Activated T-helper 2 cell treated with anti-CD3 and anti-CD28 coated beads, Interferon-gamma antibody, Interleukin-2, Interleukin-4, amounts not matched to agents 10 μg/mL and 5 μg/mL and 100 μg/mL, durations not matched to agents 14 hours and 24 hours and 36 hours (primary cell): ENCODE measurements at regions not wholly inside any gene's neighbourhood (a gene's known extent, or its start where the extent isn't known, plus 50 kb on each side); places are given as distances from the start of the nearest gene placed in this dataset.

Source experiments
- DNase-seq: peaks from one replicate; pipeline ENCODE4 v3.0.0; 2021; ENCODE audit warnings: low spot score
- H3K27ac Mint-ChIP-seq: one replicate; pipeline ENCODE4 v1.8.0; 2021; ENCODE audit warnings: mixed read lengths
- H3K27me3 Mint-ChIP-seq: one replicate; pipeline ENCODE4 v1.8.0; 2021; ENCODE audit warnings: low read depth, mixed read lengths
- H3K36me3 Mint-ChIP-seq: one replicate; pipeline ENCODE4 v1.8.0; 2021; ENCODE audit warnings: low read depth, mixed read lengths
- H3K4me1 Mint-ChIP-seq: one replicate; pipeline ENCODE4 v1.8.0; 2021; ENCODE audit warnings: low read depth, mixed read lengths
- H3K4me3 Mint-ChIP-seq: one replicate; pipeline ENCODE4 v1.8.0; 2021; ENCODE audit warnings: low read depth, mild to moderate bottlenecking, moderate library complexity, mixed read lengths
- H3K9me3 Mint-ChIP-seq: one replicate; pipeline ENCODE4 v1.8.0; 2021; ENCODE audit warnings: mixed read lengths
- intact Hi-C: fragments of 100-400 bp; cut with micrococcal nuclease; formaldehyde crosslinking; loops from one replicate; pipeline ENCODE4 v1.15.1; 2023

DNA sequence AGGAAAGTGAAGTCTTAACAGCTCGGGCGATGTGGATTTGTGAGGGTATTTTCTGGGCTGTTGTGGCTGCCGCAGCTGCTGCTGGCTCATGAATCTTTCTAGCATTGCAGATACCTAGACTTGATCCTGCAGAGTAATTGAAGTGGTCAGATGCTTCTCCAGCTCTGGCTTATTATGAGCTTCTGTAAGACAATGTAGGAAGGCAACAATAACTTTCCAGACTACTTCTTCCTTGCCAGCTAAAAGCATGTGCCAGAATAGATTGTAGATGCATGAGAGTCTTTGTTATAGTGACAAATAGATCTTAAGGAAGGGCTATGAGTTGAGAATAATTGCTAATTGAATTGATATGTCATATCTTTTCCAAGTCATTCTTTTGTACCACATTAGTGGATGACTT is 461.4 kb upstream of the POT1 start:
- Mint-ChIP-seq H3K4me1 (no peaks in the 10 kb centered on the region), H3K27ac (no peak overlapping the region), H3K36me3 (no peaks in the 10 kb centered on the region), H3K27me3 (no peaks in the 10 kb centered on the region), H3K4me3 (no peak overlapping the region), H3K9me3 (peaks cover 10% of the 10 kb centered on the region)
- no peak for DNase-seq
- intact Hi-C loops, result no loop called here

DNA sequence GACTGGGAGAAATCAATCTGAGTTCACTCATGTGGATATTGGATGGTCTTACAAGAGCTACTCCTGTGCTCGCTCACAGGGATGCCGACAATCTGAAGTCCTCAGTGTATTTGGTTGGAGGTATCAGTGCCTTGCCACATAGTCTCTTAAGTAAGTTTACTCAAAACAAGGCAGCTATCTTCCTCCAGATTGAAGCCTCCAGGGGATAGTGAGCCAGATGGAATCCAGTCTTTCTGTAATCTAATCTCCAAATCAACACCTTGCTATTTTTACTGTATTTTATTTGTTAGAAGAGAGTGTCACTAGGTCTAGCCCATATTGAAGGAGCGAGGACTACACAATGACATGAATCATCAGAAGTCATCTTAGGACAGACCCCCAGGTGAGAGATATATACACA is 456.6 kb upstream of the POT1 start:
- H3K4me3 Mint-ChIP-seq, result no peak overlapping the region
- H3K27ac Mint-ChIP-seq, result no peak overlapping the region
- no peaks in the 10 kb centered on the region for H3K4me1 Mint-ChIP-seq
- intact Hi-C loops, result no loop called here
- H3K27me3 Mint-ChIP-seq, result no peaks in the 10 kb centered on the region
- DNase-seq, result no peak
- H3K36me3 Mint-ChIP-seq, result no peaks in the 10 kb centered on the region
- peaks cover 21% of the 10 kb centered on the region for H3K9me3 Mint-ChIP-seq

DNA sequence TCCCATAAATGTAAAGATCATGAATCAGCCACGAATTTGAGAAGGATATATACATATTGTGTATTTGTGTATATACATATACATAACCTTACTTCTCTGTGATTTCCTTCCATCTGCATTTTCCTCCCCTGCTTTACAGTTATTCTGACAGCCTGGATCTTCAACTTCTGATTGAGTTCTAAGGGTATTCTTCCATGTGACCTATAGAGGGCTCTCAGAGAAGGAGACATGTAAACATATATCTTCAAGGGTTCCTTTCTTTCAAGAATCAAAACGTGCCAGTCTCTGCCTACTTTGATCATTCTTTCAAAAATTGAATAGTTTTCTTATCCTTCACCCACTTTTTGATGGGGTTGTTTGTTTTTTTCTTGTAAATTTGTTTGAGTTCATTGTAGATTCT is 453.7 kb upstream of the POT1 start:
- intact Hi-C loops, result no loop called here
- Mint-ChIP-seq H3K4me3 (no peak overlapping the region), H3K4me1 (no peaks in the 10 kb centered on the region), H3K27me3 (no peaks in the 10 kb centered on the region), H3K9me3 (peaks cover 16% of the 10 kb centered on the region), H3K27ac (no peak overlapping the region), H3K36me3 (no peaks in the 10 kb centered on the region)
- no peak for DNase-seq

DNA sequence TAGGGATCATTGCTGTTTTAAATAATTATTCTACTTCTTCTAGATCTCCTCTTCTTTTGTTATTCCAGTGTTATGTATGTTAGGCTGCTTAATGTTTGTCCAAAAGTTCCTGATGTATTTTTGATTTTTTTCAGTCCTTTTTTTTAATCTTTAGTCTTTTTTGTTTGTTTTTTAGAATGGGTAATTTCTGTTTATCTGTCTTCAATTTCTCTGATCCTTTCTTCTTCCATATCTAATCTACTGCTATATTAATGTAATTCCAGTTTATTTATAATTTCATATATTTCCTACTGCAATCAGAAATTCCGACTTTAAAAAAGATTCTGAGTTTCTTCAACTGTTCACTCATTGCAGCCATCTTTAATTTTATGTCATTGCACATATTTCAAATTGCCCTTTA is 452.8 kb upstream of the POT1 start:
- Mint-ChIP-seq H3K27me3 (no peaks in the 10 kb centered on the region), H3K4me1 (no peaks in the 10 kb centered on the region), H3K36me3 (no peaks in the 10 kb centered on the region), H3K27ac (no peak overlapping the region), H3K4me3 (no peak overlapping the region), H3K9me3 (peaks cover 15% of the 10 kb centered on the region)
- DNase-seq, result no peak
- intact Hi-C loops, result no loop called here

DNA sequence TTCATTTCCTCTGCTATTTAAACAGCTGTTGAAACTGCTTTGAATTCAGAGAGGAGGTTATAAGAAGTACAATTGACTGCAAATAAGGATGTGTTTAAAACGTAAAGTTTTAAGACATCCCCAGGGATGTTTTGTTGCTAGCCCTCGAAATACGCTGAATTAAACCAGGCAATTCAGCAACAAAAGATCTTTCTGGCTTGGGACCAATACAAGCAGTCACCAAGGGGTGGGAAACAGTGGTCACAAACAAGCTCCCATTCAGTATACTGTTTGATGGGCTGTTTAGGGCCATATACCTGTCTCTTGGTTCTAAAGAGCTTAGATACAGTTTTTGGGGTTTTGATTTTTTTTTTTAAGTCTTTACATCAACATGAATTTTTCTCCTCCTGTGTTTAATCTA is 446.3 kb upstream of the POT1 start:
- Mint-ChIP-seq H3K4me3 (no peak overlapping the region), H3K36me3 (no peaks in the 10 kb centered on the region), H3K4me1 (no peaks in the 10 kb centered on the region), H3K9me3 (no peaks in the 10 kb centered on the region), H3K27me3 (no peaks in the 10 kb centered on the region), H3K27ac (no peak overlapping the region)
- intact Hi-C loops, result no loop called here
- no peak for DNase-seq

DNA sequence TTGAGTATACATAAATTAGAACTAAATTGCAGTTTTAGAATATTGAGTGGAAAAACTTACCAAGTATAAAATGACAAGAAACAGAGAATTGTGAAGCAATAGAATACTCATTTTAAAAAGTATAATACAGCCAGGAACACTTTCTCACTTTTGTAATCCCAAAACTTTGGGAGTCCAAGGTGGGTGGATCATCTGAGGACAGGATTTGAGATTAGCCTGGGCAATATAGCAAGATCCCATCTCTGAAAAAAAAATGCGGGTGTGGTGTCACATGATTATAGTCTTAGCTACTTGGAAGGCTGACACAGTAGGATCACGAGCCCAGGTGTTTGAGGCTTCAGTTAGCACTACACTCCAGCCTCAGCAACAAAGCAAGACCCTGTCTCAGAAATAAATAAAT is 440.9 kb upstream of the POT1 start:
- no peak overlapping the region for H3K4me3 Mint-ChIP-seq
- H3K4me1 Mint-ChIP-seq, result no peaks in the 10 kb centered on the region
- intact Hi-C loops, result no loop called here

DNA sequence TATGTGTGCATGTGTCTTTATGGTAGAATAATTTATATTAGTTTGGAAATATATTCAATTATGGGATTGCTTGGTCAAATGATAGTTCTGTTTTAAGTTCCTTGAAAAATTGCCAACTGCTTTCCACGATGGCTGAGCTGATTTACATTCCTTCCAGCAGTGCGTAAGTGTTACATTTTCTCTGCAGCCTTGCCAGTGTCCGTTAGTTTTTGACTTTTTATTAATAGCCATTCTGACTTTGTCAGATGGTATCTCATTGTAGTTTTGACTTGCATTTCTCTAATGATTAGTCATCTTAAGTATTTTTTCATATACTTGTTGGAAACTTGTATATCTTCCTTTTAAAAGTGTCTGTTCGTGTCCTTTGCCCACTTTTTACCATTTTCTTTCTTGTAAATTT is 434.2 kb upstream of the POT1 start:
- Mint-ChIP-seq H3K9me3 (no peaks in the 10 kb centered on the region), H3K27me3 (no peaks in the 10 kb centered on the region), H3K27ac (no peak overlapping the region), H3K4me3 (no peak overlapping the region), H3K4me1 (no peaks in the 10 kb centered on the region), H3K36me3 (no peaks in the 10 kb centered on the region)
- intact Hi-C loops, result no loop called here
- no peak for DNase-seq

More for the DNA sequence above, 440.9 kb upstream of the POT1 start:
- H3K36me3 Mint-ChIP-seq, result no peaks in the 10 kb centered on the region
- H3K9me3 Mint-ChIP-seq, result no peaks in the 10 kb centered on the region
- no peaks in the 10 kb centered on the region for H3K27me3 Mint-ChIP-seq
- DNase-seq, result no peak
- H3K27ac Mint-ChIP-seq, result no peak overlapping the region

DNA sequence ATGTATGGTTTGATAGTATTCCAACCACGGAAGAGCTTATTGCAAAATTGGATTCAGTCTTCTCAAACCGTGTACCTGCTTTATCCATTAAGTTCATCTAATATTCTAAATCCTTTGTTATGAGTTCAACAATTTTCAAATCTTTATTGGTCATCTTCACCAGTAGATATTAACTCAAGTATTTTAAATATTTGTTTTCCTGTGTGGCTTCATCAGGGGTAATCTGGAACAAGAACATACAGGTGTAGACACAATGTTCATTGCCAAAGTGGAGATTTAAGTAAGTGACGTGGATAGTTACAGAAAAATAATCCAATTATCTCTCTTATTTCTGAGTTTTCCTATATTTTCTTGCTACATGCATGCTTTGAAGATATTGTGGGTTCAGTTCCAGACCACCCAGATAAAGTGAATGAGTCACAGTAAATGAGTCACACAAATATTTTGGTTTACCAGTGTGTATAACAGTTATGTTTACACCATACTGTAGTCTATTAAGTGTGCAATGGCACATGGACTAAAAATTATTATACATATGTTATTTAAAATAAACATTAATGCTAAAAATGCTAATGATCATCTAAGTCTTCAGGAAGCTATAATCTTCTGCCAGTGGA is 429.0 kb upstream of the POT1 start:
- no peak overlapping the region for H3K27ac Mint-ChIP-seq
- H3K27me3 Mint-ChIP-seq, result no peaks in the 10 kb centered on the region
- H3K9me3 Mint-ChIP-seq, result no peaks in the 10 kb centered on the region
- DNase-seq, result no peak
- no peak overlapping the region for H3K4me3 Mint-ChIP-seq
- H3K4me1 Mint-ChIP-seq, result no peaks in the 10 kb centered on the region
- intact Hi-C loops, result no loop called here
- no peaks in the 10 kb centered on the region for H3K36me3 Mint-ChIP-seq

DNA sequence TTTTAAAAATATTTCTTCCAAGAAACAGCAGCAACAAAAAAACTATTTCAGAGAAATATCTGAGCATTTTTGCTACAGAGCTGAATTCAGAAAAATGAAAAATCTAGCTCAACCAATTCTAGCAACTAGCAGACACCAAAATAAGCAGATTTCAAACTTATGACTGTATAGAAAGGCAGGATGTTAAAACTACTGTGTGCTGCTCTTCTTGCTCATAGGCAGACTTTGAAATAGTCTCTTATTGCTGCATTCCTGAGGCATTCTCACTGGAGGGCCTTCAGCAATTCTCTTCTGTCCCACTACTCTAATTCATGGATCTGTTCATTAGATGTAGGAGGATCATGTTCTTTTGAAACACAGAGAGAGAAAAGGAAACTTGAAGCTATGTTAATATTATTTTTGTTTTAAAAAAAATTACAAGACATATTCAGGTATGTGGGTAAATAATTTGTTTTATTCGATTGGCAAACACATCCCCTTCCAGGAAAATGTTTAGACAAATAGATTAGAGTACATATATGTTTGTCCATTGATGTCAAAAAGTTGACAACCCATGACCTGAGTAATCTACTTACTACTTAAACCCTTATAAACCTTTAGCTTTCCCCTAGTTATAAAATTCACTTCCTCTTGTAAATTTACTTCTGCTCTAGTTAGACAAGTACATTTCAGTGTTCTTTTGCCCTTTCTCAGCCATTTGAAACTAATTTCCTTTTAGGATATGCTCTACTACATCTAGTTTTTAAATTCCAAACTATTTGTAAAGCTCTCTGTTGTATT is 428.2 kb upstream of the POT1 start:
- Mint-ChIP-seq H3K36me3 (no peaks in the 10 kb centered on the region), H3K27me3 (no peaks in the 10 kb centered on the region), H3K27ac (no peak overlapping the region), H3K9me3 (no peaks in the 10 kb centered on the region), H3K4me3 (no peak overlapping the region), H3K4me1 (no peaks in the 10 kb centered on the region)
- DNase-seq, result no peak
- intact Hi-C loops, result no loop called here

DNA sequence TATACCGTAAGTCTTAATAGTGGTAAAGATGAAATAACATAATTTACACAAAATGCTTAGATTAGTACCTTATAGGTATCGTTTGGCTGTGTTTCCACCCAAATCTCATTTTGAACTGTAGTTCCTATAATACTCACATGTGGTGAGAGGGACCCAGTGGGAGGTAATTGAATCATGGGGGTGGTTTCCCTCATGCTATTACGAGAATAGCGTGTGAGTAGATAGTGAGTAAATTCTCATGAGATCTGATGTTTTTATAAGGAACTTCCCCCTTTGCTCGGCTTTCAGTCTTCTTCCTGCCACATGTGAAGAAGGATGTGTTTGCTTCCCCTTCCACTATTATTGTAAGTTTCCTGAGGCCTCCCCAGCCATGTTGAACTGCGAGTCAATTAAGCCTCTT is 426.3 kb upstream of the POT1 start:
- no peak overlapping the region for H3K4me3 Mint-ChIP-seq
- intact Hi-C loops, result no loop called here
- no peaks in the 10 kb centered on the region for H3K4me1 Mint-ChIP-seq
- no peak overlapping the region for H3K27ac Mint-ChIP-seq
- H3K9me3 Mint-ChIP-seq, result no peaks in the 10 kb centered on the region
- no peaks in the 10 kb centered on the region for H3K27me3 Mint-ChIP-seq
- no peaks in the 10 kb centered on the region for H3K36me3 Mint-ChIP-seq
- DNase-seq, result no peak

DNA sequence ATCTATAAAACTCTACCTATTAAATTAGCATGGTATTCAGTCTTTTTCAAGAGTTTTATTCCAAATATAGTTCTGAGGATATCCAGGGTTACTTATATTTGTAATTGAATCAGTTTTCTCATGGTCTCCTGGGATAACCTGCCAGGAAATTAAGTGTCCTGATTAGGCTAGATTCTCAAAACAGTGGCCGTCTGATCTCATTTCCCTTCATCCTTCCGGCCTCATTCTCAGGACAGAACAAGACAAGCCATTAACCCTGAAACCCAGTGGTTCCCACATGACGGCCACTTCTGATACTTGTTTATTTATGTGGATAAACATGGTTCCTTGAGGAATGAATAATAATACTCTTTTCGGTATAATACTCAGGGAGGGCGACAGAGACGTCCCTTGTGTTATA is 417.6 kb upstream of the POT1 start:
- no peak for DNase-seq
- Mint-ChIP-seq H3K36me3 (no peaks in the 10 kb centered on the region), H3K9me3 (peaks cover 7% of the 10 kb centered on the region), H3K27me3 (no peaks in the 10 kb centered on the region), H3K4me3 (no peak overlapping the region), H3K27ac (no peak overlapping the region), H3K4me1 (no peaks in the 10 kb centered on the region)
- intact Hi-C loops, result no loop called here

DNA sequence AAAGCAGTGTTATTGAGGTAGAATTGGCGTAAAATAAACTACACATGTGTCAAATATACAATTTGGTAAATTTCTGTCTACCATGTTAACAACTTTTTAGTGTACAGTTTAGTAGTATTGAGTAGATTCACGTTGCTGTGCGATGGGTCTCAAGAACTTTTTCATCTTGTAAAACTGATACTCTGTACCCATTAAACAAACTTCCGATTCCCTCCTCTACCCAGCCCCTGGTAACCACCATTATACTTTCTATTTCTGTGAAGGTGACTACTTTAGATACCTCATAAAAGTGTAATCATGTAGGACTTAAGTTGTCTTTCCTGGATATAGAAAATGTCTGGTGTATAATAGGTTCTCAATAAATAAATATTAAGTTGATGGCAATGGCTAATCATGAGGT is 408.5 kb upstream of the POT1 start:
- Mint-ChIP-seq H3K27me3 (no peaks in the 10 kb centered on the region), H3K9me3 (peaks cover 4% of the 10 kb centered on the region), H3K27ac (no peak overlapping the region), H3K4me3 (no peak overlapping the region), H3K4me1 (no peaks in the 10 kb centered on the region), H3K36me3 (no peaks in the 10 kb centered on the region)
- no peak for DNase-seq
- intact Hi-C loops, result no loop called here

DNA sequence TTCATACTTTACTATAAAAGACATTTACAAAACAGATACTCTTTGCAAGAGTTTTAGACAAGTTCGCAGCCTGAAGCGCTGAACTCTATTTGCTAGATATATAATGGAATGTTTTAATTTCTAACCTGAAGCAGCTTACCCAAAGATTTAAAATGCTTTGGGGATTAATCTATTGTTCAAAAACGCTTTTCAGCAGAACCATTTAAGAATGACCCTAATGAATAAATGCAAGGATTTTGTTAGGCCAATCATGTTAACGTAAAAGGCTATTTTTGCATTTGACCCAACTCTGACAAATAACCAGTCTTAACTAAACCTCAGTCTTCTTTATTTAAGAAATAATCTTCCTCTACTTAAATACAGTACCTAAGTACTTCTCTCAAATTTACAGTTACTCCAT is 406.7 kb upstream of the POT1 start:
- intact Hi-C loops, result no loop called here
- H3K9me3 Mint-ChIP-seq, result peaks cover 5% of the 10 kb centered on the region
- H3K4me3 Mint-ChIP-seq, result no peak overlapping the region
- H3K4me1 Mint-ChIP-seq, result no peaks in the 10 kb centered on the region
- no peaks in the 10 kb centered on the region for H3K27me3 Mint-ChIP-seq
- H3K27ac Mint-ChIP-seq, result no peak overlapping the region
- H3K36me3 Mint-ChIP-seq, result no peaks in the 10 kb centered on the region
- no peak for DNase-seq
